GM12878 (cell line): ENCODE measurements at regions not wholly inside any gene's neighbourhood (a gene's known extent, or its start where the extent isn't known, plus 50 kb on each side); places are given as distances from the start of the nearest gene placed in this dataset.

Experiments
- ATAC-seq: fragments of 200-7000 bp; cut with Tn5 transposase; 3 replicates; pipeline ENCODE4 v1.9.1; 2020; ENCODE audit warnings: mild to moderate bottlenecking, moderate library complexity
- BruUV-seq: library from RNA; stranded (reverse); fragments of 400-500 nt; replicated peaks from 2 replicates; lab custom pipeline; 2021; lab: Mats Ljungman, UMichigan
- CTCF ChIA-PET: fragments of 300-600 bp; sonication (Branson Sonifier 250); formaldehyde crosslinking; extraction: SDS; loops from one replicate; lab custom pipeline; 2021; ENCODE audit warnings: inconsistent platforms; lab: Yijun Ruan, JAX
- POLR2A ChIA-PET: fragments of 350-600 bp; formaldehyde crosslinking; extraction: SDS; loops from one replicate; lab custom pipeline; 2021; ENCODE audit warnings: inconsistent platforms; lab: Charles Lee
- RAD21 ChIA-PET: fragments of 300-600 bp; sonication (Branson Sonifier 250); formaldehyde crosslinking; loops from one replicate; lab custom pipeline; 2023; ENCODE audit warnings: antibody characterized with exemption; ENCODE audit not compliant: unreplicated experiment; lab: Charles Lee
- SMC1A ChIA-PET: fragments of 300-600 bp; sonication (Branson Sonifier 250); formaldehyde crosslinking; loops from one replicate; lab custom pipeline; 2023; ENCODE audit not compliant: unreplicated experiment, uncharacterized antibody; lab: Charles Lee
- DNase-seq: peaks from one replicate; pipeline ENCODE4 v3.0.0-alpha.2; 2011; ENCODE audit warnings: low read depth, low spot score
- FAIRE-seq: peaks from 3 replicates; lab custom pipeline; 2011; peaks lifted over from hg19 to GRCh38; lab: Jason Lieb, UNC
- H2AFZ ChIP-seq: 2 replicates; pipeline ENCODE4 v1.6.0; 2011; ENCODE audit warnings: low read depth, low read length, control low read depth; ENCODE audit not compliant: control insufficient read depth
- H3K27ac ChIP-seq: 2 replicates; pipeline ENCODE4 v1.5.1; 2011; ENCODE audit warnings: control low read depth; ENCODE audit not compliant: control insufficient read depth, insufficient read depth
- H3K27me3 ChIP-seq, 2 experiments: replicated peaks in 1 of 2; 2 replicates each; pipeline versions ENCODE4 v1.6.0 to v1.6.1; 2011; ENCODE audit warnings: low read length in 1 of 2; ENCODE audit not compliant: control insufficient read depth in 2 of 2, insufficient read depth in 2 of 2
- H3K36me3 ChIP-seq, 2 experiments: 2 replicates each; pipeline ENCODE4 v1.5.1; 2011; ENCODE audit warnings: low read length in 1 of 2; ENCODE audit not compliant: control insufficient read depth in 2 of 2, insufficient read depth in 2 of 2
- H3K4me1 ChIP-seq: 2 replicates; pipeline ENCODE4 v1.6.1; 2011; ENCODE audit warnings: mild to moderate bottlenecking, low read length, moderate library complexity, mixed read lengths; ENCODE audit not compliant: control insufficient read depth, insufficient read depth
- H3K4me2 ChIP-seq: 2 replicates; pipeline ENCODE4 v1.6.0; 2011; ENCODE audit warnings: control low read depth; ENCODE audit not compliant: control insufficient read depth, insufficient read depth
- H3K4me3 ChIP-seq: fragments of 200-600 bp; sonication (generic); 2 replicates; pipeline ENCODE4 v1.5.1; 2016
- H3K79me2 ChIP-seq: 2 replicates; pipeline ENCODE4 v1.6.0; 2011; ENCODE audit warnings: low read length; ENCODE audit not compliant: control insufficient read depth, insufficient read depth
- H3K9ac ChIP-seq: 2 replicates; pipeline ENCODE4 v1.8.0; 2011; ENCODE audit warnings: low read length, control low read depth, mixed read lengths; ENCODE audit not compliant: control insufficient read depth, insufficient read depth
- H3K9me3 ChIP-seq: replicated peaks from 3 replicates; pipeline ENCODE4 v1.5.1; 2011; ENCODE audit warnings: mild to moderate bottlenecking, low read length; ENCODE audit not compliant: control insufficient read depth, insufficient read depth
- H4K20me1 ChIP-seq: 2 replicates; pipeline ENCODE4 v1.6.0; 2011; ENCODE audit not compliant: control insufficient read depth, insufficient read depth
- HCFC1 ChIP-seq: fragments of 150-350 bp; IDR thresholded peaks from 2 replicates; pipeline ENCODE4 v1.6.1; 2014; ENCODE audit warnings: low read length
- HSF1 ChIP-seq: fragments of 150-350 bp; IDR thresholded peaks from 2 replicates; pipeline ENCODE4 v1.6.1; 2014; ENCODE audit warnings: mild to moderate bottlenecking, low read depth, low read length
- KDM1A ChIP-seq: fragments of 200-600 bp; sonication (generic); IDR thresholded peaks from 2 replicates; pipeline ENCODE4 v1.6.1; 2016; ENCODE audit warnings: borderline replicate concordance
- NBN ChIP-seq: fragments of 450-650 bp; IDR thresholded peaks from 2 replicates; pipeline ENCODE4 v1.6.1; 2016
- NFXL1 ChIP-seq: fragments of 450-650 bp; IDR thresholded peaks from 2 replicates; pipeline ENCODE4 v1.6.1; 2017; ENCODE audit warnings: antibody characterized with exemption, mild to moderate bottlenecking, borderline replicate concordance
- PML ChIP-seq: IDR thresholded peaks from 2 replicates; pipeline ENCODE4 v1.6.1; 2012; ENCODE audit warnings: low read length, inconsistent platforms
- RFX5 ChIP-seq: IDR thresholded peaks from 2 replicates; pipeline ENCODE4 v1.6.1; 2011; ENCODE audit warnings: low read depth, low read length, improper control_type of control experiment
- STAT3 ChIP-seq: IDR thresholded peaks from 2 replicates; pipeline ENCODE4 v1.6.1; 2011; ENCODE audit warnings: low read depth, low read length, improper control_type of control experiment
- SUZ12 ChIP-seq: fragments of 200-600 bp; sonication (generic); IDR thresholded peaks from one replicate; pipeline ENCODE4 v1.6.1; 2018; ENCODE audit warnings: antibody characterized with exemption, mild to moderate bottlenecking; ENCODE audit not compliant: unreplicated experiment
- TBL1XR1 ChIP-seq: IDR thresholded peaks from 2 replicates; pipeline ENCODE4 v1.6.1; 2012; ENCODE audit warnings: low read depth, low read length, improper control_type of control experiment
- TCF7 ChIP-seq: IDR thresholded peaks from 2 replicates; pipeline ENCODE4 v1.6.1; 2014; ENCODE audit warnings: antibody characterized with exemption, borderline replicate concordance
- ZNF207 ChIP-seq: fragments of 450-650 bp; IDR thresholded peaks from 2 replicates; pipeline ENCODE4 v1.6.1; 2014; ENCODE audit warnings: antibody characterized with exemption, mild to moderate bottlenecking, borderline replicate concordance
- ZNF622 ChIP-seq: fragments of 450-650 bp; IDR thresholded peaks from 2 replicates; pipeline ENCODE4 v1.6.1; 2017; ENCODE audit warnings: mild to moderate bottlenecking, inconsistent platforms
- WGBS: methylation state at CpG from one replicate; pipeline ENCODE4 v1.1.6; 2016; ENCODE audit warnings: low lambda C conversion rate; ENCODE audit not compliant: insufficient replicate concordance, insufficient coverage; ENCODE audit errors: missing lambda C conversion rate; 5-methylcytosine and 5-hydroxymethylcytosine counted together
- in situ Hi-C: fragments of 300-500 bp; cut with MboI; formaldehyde crosslinking; loops from 9 replicates; pipeline ENCODE4 v1.14.3; 2018; ENCODE audit warnings: mixed read lengths
- intact Hi-C: fragments of 100-400 bp; cut with micrococcal nuclease; formaldehyde crosslinking; loops from one replicate; pipeline ENCODE4 v1.14.2; 2022; ENCODE audit not compliant: unreplicated experiment
- TF ChIP-seq, protein P1 (sequence below): fragments of 450-650 bp; IDR thresholded peaks from 2 replicates; pipeline ENCODE4 v1.6.1; 2018; ENCODE audit warnings: mild to moderate bottlenecking, low read depth, moderate library complexity; ENCODE audit not compliant: partially characterized antibody

DNA sequence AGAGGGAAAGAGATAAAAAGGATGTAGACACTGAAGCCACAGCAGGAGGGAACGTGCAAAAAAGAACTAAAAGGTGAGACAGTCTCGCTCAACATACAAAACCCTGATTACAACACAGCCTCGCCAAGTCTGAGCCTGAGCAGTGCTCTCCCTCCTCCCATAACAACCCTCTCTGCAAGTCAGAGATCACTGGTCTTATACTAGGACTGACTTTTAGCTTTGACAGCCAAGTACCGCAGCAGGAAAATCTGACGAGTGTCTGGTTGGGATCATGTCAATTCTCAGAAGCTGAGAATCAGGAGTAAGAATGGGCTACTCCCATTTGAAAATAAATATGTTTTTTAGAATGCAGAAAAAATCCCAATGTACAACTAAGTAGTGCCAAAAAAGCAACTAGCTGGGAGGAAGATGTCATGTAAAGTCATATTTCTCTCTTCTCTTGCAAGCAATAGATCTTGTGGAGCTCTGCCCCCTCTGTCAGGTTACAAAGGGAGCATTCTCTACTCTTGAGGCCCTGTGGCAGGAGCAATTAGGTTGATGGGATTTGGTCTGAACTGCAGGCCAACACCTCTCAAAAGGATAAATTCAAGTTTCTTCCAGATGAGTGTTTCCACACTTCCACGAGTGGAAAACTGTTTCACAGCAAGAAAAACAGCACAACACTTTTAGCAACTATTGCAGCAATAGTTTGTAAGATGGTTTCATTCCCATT is 118.9 kb upstream of the COL21A1 start:
- no peak for FAIRE-seq

More for the DNA sequence above, 118.9 kb upstream of the COL21A1 start:
- Histone ChIP-seq H3K9me3 (no peaks in the 10 kb centered on the region), H3K36me3 (no peaks in the 10 kb centered on the region)
- no peak for ATAC-seq
- WGBS = 55% methylated on average over 6 of the region's 6 CpGs
- BruUV-seq = no TSS peak
- DNase-seq = no peak
- TF ChIP-seq NBN (no peak), HCFC1 (no peak), SUZ12 (no peak), HSF1 (no peak), NFXL1 (no peak), RFX5 (no peak), STAT3 (no peak), TBL1XR1 (no peak), PML (no peak), TCF7 (no peak), ZNF622 (no peak), ZNF207 (no peak), KDM1A (no peak)
- TF ChIP-seq, protein P1, sequence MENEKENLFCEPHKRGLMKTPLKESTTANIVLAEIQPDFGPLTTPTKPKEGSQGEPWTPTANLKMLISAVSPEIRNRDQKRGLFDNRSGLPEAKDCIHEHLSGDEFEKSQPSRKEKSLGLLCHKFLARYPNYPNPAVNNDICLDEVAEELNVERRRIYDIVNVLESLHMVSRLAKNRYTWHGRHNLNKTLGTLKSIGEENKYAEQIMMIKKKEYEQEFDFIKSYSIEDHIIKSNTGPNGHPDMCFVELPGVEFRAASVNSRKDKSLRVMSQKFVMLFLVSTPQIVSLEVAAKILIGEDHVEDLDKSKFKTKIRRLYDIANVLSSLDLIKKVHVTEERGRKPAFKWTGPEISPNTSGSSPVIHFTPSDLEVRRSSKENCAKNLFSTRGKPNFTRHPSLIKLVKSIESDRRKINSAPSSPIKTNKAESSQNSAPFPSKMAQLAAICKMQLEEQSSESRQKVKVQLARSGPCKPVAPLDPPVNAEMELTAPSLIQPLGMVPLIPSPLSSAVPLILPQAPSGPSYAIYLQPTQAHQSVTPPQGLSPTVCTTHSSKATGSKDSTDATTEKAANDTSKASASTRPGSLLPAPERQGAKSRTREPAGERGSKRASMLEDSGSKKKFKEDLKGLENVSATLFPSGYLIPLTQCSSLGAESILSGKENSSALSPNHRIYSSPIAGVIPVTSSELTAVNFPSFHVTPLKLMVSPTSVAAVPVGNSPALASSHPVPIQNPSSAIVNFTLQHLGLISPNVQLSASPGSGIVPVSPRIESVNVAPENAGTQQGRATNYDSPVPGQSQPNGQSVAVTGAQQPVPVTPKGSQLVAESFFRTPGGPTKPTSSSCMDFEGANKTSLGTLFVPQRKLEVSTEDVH = no peak
- TF ChIP-seq, all 136 proteins: peak for 0
- H4K20me1 ChIP-seq = no peaks in the 10 kb centered on the region
- H3K4me3 ChIP-seq = no peak overlapping the region
- no peak overlapping the region for H3K4me2 ChIP-seq
- CTCF ChIA-PET = interaction anchor here (1.3 kb wide), 1 partner anchor 182 kb away, joined by 3 read pairs; no protein-coding TSS in a partner anchor
- RAD21 ChIA-PET = no interaction called here
- H3K4me1 ChIP-seq = peaks cover 9% of the 10 kb centered on the region
- no peaks in the 10 kb centered on the region for H3K27me3 ChIP-seq
- H3K9ac ChIP-seq = no peak overlapping the region
- in situ Hi-C loops = no loop called here
- intact Hi-C loops = no loop called here
- no peak overlapping the region for H3K27ac ChIP-seq
- POLR2A ChIA-PET = no interaction called here
- SMC1A ChIA-PET = interaction anchor here (0.7 to 1.2 kb wide), 3 partner anchors 10 to 485 kb away, joined by 3 to 4 read pairs (median 4); no protein-coding TSS in a partner anchor
- no peak overlapping the region for H2AFZ ChIP-seq
- no peaks in the 10 kb centered on the region for H3K79me2 ChIP-seq
